ENCODE measurements at regions not wholly inside any gene's neighbourhood (a gene's known extent, or its start where the extent isn't known, plus 50 kb on each side); places are given as distances from the start of the nearest gene placed in this dataset.

- Histone ChIP-seq H3K27me3 (ENCODE audit: control insufficient read depth in 1 of 2, insufficient read depth in 2 of 2, low read length in 2 of 2) (no peaks in the 10 kb centered on the region), H3K4me3 (ENCODE audit: low read depth in 1 of 2, low read length in 2 of 2) (no peak overlapping the region), H3K9me3 (ENCODE audit: control insufficient read depth in 2 of 2, insufficient read depth in 1 of 2, low read depth in 1 of 2, low read length in 1 of 2) (no peaks in the 10 kb centered on the region), H3K4me1 (ENCODE audit: control insufficient read depth in 2 of 2, insufficient read depth in 2 of 2, low read length in 1 of 2) (no peaks in the 10 kb centered on the region), H3K36me3 (ENCODE audit: control insufficient read depth in 2 of 2, insufficient read depth in 2 of 2, low read length in 1 of 2) (no peaks in the 10 kb centered on the region), H3K27ac (ENCODE audit: low read depth in 2 of 2, low read length in 1 of 2) (no peak overlapping the region)
- WGBS, 2 donors, result 83 to 84% methylated on average over 4 of the region's 4 CpGs
Measured at GRCh38 chr1:37137601-37138000, 103.3 kb upstream of the GRIK3 start.

GRCh38 chr1:37143800-37144199 is 109.5 kb upstream of the GRIK3 start:
- WGBS, 2 donors, result 29% methylated on average over 5 of the region's 5 CpGs
- Histone ChIP-seq H3K27me3 (ENCODE audit: control insufficient read depth in 1 of 2, insufficient read depth in 2 of 2, low read length in 2 of 2) (no peaks in the 10 kb centered on the region), H3K36me3 (ENCODE audit: control insufficient read depth in 2 of 2, insufficient read depth in 2 of 2, low read length in 1 of 2) (no peaks in the 10 kb centered on the region), H3K4me3 (ENCODE audit: low read depth in 1 of 2, low read length in 2 of 2) (no peak overlapping the region), H3K4me1 (ENCODE audit: control insufficient read depth in 2 of 2, insufficient read depth in 2 of 2, low read length in 1 of 2) (no peaks in the 10 kb centered on the region), H3K27ac (ENCODE audit: low read depth in 2 of 2, low read length in 1 of 2) (no peak overlapping the region), H3K9me3 (ENCODE audit: control insufficient read depth in 2 of 2, insufficient read depth in 1 of 2, low read depth in 1 of 2, low read length in 1 of 2) (no peaks in the 10 kb centered on the region)

GRCh38 chr1:37146071-37146470 is 111.8 kb upstream of the GRIK3 start:
- 31 to 44% methylated on average over 3 of the region's 3 CpGs for WGBS, 2 donors
- Histone ChIP-seq H3K4me1 (ENCODE audit: control insufficient read depth in 2 of 2, insufficient read depth in 2 of 2, low read length in 1 of 2) (no peaks in the 10 kb centered on the region), H3K27ac (ENCODE audit: low read depth in 2 of 2, low read length in 1 of 2) (no peak overlapping the region), H3K9me3 (ENCODE audit: control insufficient read depth in 2 of 2, insufficient read depth in 1 of 2, low read depth in 1 of 2, low read length in 1 of 2) (no peaks in the 10 kb centered on the region), H3K36me3 (ENCODE audit: control insufficient read depth in 2 of 2, insufficient read depth in 2 of 2, low read length in 1 of 2) (no peaks in the 10 kb centered on the region), H3K4me3 (ENCODE audit: low read depth in 1 of 2, low read length in 2 of 2) (no peak overlapping the region), H3K27me3 (ENCODE audit: control insufficient read depth in 1 of 2, insufficient read depth in 2 of 2, low read length in 2 of 2) (no peaks in the 10 kb centered on the region)

- no peaks in the 10 kb centered on the region for H3K27me3 ChIP-seq (ENCODE audit: control insufficient read depth in 1 of 2, insufficient read depth in 2 of 2, low read length in 2 of 2)
- no peaks in the 10 kb centered on the region for H3K36me3 ChIP-seq (ENCODE audit: control insufficient read depth in 2 of 2, insufficient read depth in 2 of 2, low read length in 1 of 2)
- H3K4me3 ChIP-seq (ENCODE audit: low read depth in 1 of 2, low read length in 2 of 2), result no peak overlapping the region
- no peaks in the 10 kb centered on the region for H3K9me3 ChIP-seq (ENCODE audit: control insufficient read depth in 2 of 2, insufficient read depth in 1 of 2, low read depth in 1 of 2, low read length in 1 of 2)
- no peak overlapping the region for H3K27ac ChIP-seq (ENCODE audit: low read depth in 2 of 2, low read length in 1 of 2)
- 67 to 78% methylated on average over 2 of the region's 2 CpGs for WGBS, 2 donors
- no peaks in the 10 kb centered on the region for H3K4me1 ChIP-seq (ENCODE audit: control insufficient read depth in 2 of 2, insufficient read depth in 2 of 2, low read length in 1 of 2)
Measured at GRCh38 chr1:37147392-37147831, 113.1 kb upstream of the GRIK3 start.

GRCh38 chr1:37147906-37148305 is 113.6 kb upstream of the GRIK3 start:
- no peaks in the 10 kb centered on the region for H3K4me1 ChIP-seq (ENCODE audit: control insufficient read depth in 2 of 2, insufficient read depth in 2 of 2, low read length in 1 of 2)
- 47 to 60% methylated on average over 2 of the region's 2 CpGs for WGBS, 2 donors
- no peaks in the 10 kb centered on the region for H3K27me3 ChIP-seq (ENCODE audit: control insufficient read depth in 1 of 2, insufficient read depth in 2 of 2, low read length in 2 of 2)
- H3K27ac ChIP-seq (ENCODE audit: low read depth in 2 of 2, low read length in 1 of 2), result no peak overlapping the region
- H3K4me3 ChIP-seq (ENCODE audit: low read depth in 1 of 2, low read length in 2 of 2), result no peak overlapping the region
- H3K9me3 ChIP-seq (ENCODE audit: control insufficient read depth in 2 of 2, insufficient read depth in 1 of 2, low read depth in 1 of 2, low read length in 1 of 2), result no peaks in the 10 kb centered on the region
- H3K36me3 ChIP-seq (ENCODE audit: control insufficient read depth in 2 of 2, insufficient read depth in 2 of 2, low read length in 1 of 2), result no peaks in the 10 kb centered on the region

- H3K27ac ChIP-seq (ENCODE audit: low read depth in 2 of 2, low read length in 1 of 2), result no peak overlapping the region
- 95 to 100% methylated on average over 1 of the region's 1 CpG for WGBS, 2 donors
- no peaks in the 10 kb centered on the region for H3K36me3 ChIP-seq (ENCODE audit: control insufficient read depth in 2 of 2, insufficient read depth in 2 of 2, low read length in 1 of 2)
- H3K4me3 ChIP-seq (ENCODE audit: low read depth in 1 of 2, low read length in 2 of 2), result no peak overlapping the region
- H3K4me1 ChIP-seq (ENCODE audit: control insufficient read depth in 2 of 2, insufficient read depth in 2 of 2, low read length in 1 of 2), result no peaks in the 10 kb centered on the region
- no peaks in the 10 kb centered on the region for H3K27me3 ChIP-seq (ENCODE audit: control insufficient read depth in 1 of 2, insufficient read depth in 2 of 2, low read length in 2 of 2)
- no peaks in the 10 kb centered on the region for H3K9me3 ChIP-seq (ENCODE audit: control insufficient read depth in 2 of 2, insufficient read depth in 1 of 2, low read depth in 1 of 2, low read length in 1 of 2)
Measured at GRCh38 chr1:37148663-37149062, 114.3 kb upstream of the GRIK3 start.

GRCh38 chr1:37149296-37149695 is 115.0 kb upstream of the GRIK3 start:
- 76 to 78% methylated on average over 9 of the region's 9 CpGs for WGBS, 2 donors
- Histone ChIP-seq H3K4me1 (ENCODE audit: control insufficient read depth in 2 of 2, insufficient read depth in 2 of 2, low read length in 1 of 2) (no peaks in the 10 kb centered on the region), H3K27ac (ENCODE audit: low read depth in 2 of 2, low read length in 1 of 2) (no peak overlapping the region), H3K27me3 (ENCODE audit: control insufficient read depth in 1 of 2, insufficient read depth in 2 of 2, low read length in 2 of 2) (no peaks in the 10 kb centered on the region), H3K9me3 (ENCODE audit: control insufficient read depth in 2 of 2, insufficient read depth in 1 of 2, low read depth in 1 of 2, low read length in 1 of 2) (peaks cover 0 to under 1% of the 10 kb centered on the region in 2 donors), H3K36me3 (ENCODE audit: control insufficient read depth in 2 of 2, insufficient read depth in 2 of 2, low read length in 1 of 2) (no peaks in the 10 kb centered on the region), H3K4me3 (ENCODE audit: low read depth in 1 of 2, low read length in 2 of 2) (no peak overlapping the region)

GRCh38 chr1:37150986-37151385 is 116.7 kb upstream of the GRIK3 start:
- Histone ChIP-seq H3K4me1 (ENCODE audit: control insufficient read depth in 2 of 2, insufficient read depth in 2 of 2, low read length in 1 of 2) (no peaks in the 10 kb centered on the region), H3K4me3 (ENCODE audit: low read depth in 1 of 2, low read length in 2 of 2) (no peak overlapping the region), H3K36me3 (ENCODE audit: control insufficient read depth in 2 of 2, insufficient read depth in 2 of 2, low read length in 1 of 2) (no peaks in the 10 kb centered on the region), H3K27ac (ENCODE audit: low read depth in 2 of 2, low read length in 1 of 2) (no peak overlapping the region), H3K27me3 (ENCODE audit: control insufficient read depth in 1 of 2, insufficient read depth in 2 of 2, low read length in 2 of 2) (no peaks in the 10 kb centered on the region), H3K9me3 (ENCODE audit: control insufficient read depth in 2 of 2, insufficient read depth in 1 of 2, low read depth in 1 of 2, low read length in 1 of 2) (peaks cover 0 to 3% of the 10 kb centered on the region in 2 donors)
- 65 to 69% methylated on average over 5 of the region's 5 CpGs for WGBS, 2 donors

- no peak overlapping the region for H3K4me3 ChIP-seq (ENCODE audit: low read depth in 1 of 2, low read length in 2 of 2)
- H3K27me3 ChIP-seq (ENCODE audit: control insufficient read depth in 1 of 2, insufficient read depth in 2 of 2, low read length in 2 of 2), result no peaks in the 10 kb centered on the region
- H3K9me3 ChIP-seq (ENCODE audit: control insufficient read depth in 2 of 2, insufficient read depth in 1 of 2, low read depth in 1 of 2, low read length in 1 of 2), result peaks cover 0 to 3% of the 10 kb centered on the region in 2 donors
- no peaks in the 10 kb centered on the region for H3K4me1 ChIP-seq (ENCODE audit: control insufficient read depth in 2 of 2, insufficient read depth in 2 of 2, low read length in 1 of 2)
- no peak overlapping the region for H3K27ac ChIP-seq (ENCODE audit: low read depth in 2 of 2, low read length in 1 of 2)
- no peaks in the 10 kb centered on the region for H3K36me3 ChIP-seq (ENCODE audit: control insufficient read depth in 2 of 2, insufficient read depth in 2 of 2, low read length in 1 of 2)
- WGBS, 2 donors, result 58 to 73% methylated on average over 3 of the region's 3 CpGs
Measured at GRCh38 chr1:37151789-37152188, 117.5 kb upstream of the GRIK3 start.

GRCh38 chr1:37152491-37152890 is 118.2 kb upstream of the GRIK3 start:
- no peaks in the 10 kb centered on the region for H3K36me3 ChIP-seq (ENCODE audit: control insufficient read depth in 2 of 2, insufficient read depth in 2 of 2, low read length in 1 of 2)
- H3K4me1 ChIP-seq (ENCODE audit: control insufficient read depth in 2 of 2, insufficient read depth in 2 of 2, low read length in 1 of 2), result no peaks in the 10 kb centered on the region
- H3K27ac ChIP-seq (ENCODE audit: low read depth in 2 of 2, low read length in 1 of 2), result no peak overlapping the region
- no peaks in the 10 kb centered on the region for H3K27me3 ChIP-seq (ENCODE audit: control insufficient read depth in 1 of 2, insufficient read depth in 2 of 2, low read length in 2 of 2)
- H3K4me3 ChIP-seq (ENCODE audit: low read depth in 1 of 2, low read length in 2 of 2), result no peak overlapping the region
- 77 to 83% methylated on average over 6 of the region's 6 CpGs for WGBS, 2 donors
- peaks cover 0 to 3% of the 10 kb centered on the region in 2 donors for H3K9me3 ChIP-seq (ENCODE audit: control insufficient read depth in 2 of 2, insufficient read depth in 1 of 2, low read depth in 1 of 2, low read length in 1 of 2)

Measured in esophagus (tissue), 2 donors.